COLO668 (cell line): ENCODE measurements at regions not wholly inside any gene's neighbourhood (a gene's known extent, or its start where the extent isn't known, plus 50 kb on each side); places are given as distances from the start of the nearest gene placed in this dataset.

Experiments
- DNase-seq: peaks from one replicate; lab custom pipeline; 2025; ENCODE audit not compliant: unreplicated experiment; lab: John Stamatoyannopoulos, UW

GRCh38 chr3:124434176-124434575 is 296.1 kb upstream of the UMPS start:
- DNase-seq, result no peak

GRCh38 chr3:124435467-124435866 is 294.8 kb upstream of the UMPS start:
- DNase-seq, result no peak

GRCh38 chr3:124438813-124439212 is 291.4 kb upstream of the UMPS start:
- no peak for DNase-seq

- no peak for DNase-seq
These were observed 290.6 kb upstream of the UMPS start for GRCh38 chr3:124439603-124440002.

DNA sequence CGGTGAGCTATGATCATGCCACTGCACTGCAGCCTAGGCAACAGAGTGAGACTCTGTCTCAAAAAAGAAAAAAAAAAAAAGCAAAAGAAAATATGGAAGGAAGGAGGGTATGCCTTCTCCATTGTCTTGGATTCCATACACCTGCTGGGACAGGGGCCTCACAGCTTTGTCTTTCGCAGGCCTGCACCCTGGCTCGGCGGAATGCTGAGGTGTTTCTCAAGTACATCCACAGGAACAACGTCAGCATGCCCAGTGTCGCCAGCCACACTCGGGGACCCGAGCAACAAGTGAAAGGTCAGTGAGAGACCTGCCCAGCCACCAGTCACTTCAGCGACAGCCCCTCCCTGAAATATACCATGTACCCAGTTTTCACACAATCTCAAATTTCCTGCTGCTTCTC is 288.5 kb upstream of the UMPS start:
- no peak for DNase-seq

DNA sequence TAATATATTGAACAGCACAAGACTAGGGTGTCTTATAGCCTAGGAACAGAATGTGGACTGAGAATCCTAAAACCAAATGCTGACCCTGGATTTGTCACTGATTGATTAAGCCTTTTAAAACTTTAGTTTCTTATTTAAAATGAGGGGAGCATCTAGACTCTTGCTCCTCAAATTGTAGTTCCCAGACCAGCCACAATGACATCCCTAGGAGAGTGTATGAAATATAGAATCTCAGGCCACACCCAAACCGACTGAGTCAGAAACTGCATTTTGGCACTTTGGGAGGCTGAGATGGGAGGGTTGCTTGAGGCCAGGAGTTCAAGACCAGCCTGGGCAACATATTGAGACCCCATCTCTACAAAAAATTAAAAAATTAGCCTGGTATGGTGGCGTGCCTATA is 287.8 kb upstream of the UMPS start:
- DNase-seq, result no peak

DNA sequence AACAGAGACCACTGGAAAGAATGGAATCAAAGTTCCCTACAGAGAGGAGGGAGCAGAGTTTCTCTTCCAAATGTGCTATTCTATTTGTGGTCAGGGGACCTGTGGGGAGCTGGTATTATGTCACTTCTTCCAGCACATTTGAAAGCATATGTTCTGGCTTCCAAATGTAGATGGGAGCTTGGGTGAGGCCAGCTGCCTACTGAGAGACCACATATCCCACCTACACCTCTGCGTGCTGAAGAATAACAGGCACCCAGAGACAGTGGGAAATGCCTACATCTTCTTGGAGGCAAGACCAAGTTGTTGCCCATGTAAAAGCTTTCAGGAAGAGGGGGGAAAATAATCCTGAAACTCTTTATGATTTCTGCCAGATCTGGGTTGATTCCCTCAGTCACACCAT is 286.8 kb upstream of the UMPS start:
- no peak for DNase-seq

- no peak for DNase-seq
These were observed 286.2 kb upstream of the UMPS start for GRCh38 chr3:124444075-124444474.

DNA sequence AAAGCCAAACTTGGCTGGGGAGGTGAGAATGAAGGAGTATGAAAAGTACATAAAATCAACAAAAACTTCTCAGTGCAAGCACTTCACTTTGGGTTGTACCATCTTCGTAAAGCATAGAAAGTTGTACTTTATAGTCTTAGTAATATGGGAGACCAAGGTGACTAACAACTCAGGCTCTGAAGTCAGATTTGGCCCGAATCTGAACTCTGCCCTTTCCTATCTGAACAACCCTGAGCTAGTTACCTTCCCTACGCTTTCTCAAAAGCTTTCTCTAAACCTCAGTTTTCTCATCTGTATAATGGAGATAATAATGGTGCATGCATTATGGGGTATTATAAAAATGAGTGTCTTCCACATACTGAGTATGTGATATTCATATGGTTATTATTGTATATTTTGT is 285.4 kb upstream of the UMPS start:
- DNase-seq, result no peak

GRCh38 chr3:124447845-124448244 is 282.4 kb upstream of the UMPS start:
- no peak for DNase-seq

- DNase-seq, result no peak
These were observed 281.3 kb upstream of the UMPS start for GRCh38 chr3:124448954-124449353.

GRCh38 chr3:124450366-124450765 is 279.9 kb upstream of the UMPS start:
- DNase-seq, result no peak

GRCh38 chr3:124451630-124452317 is 278.5 kb upstream of the UMPS start:
- no peak for DNase-seq

DNA sequence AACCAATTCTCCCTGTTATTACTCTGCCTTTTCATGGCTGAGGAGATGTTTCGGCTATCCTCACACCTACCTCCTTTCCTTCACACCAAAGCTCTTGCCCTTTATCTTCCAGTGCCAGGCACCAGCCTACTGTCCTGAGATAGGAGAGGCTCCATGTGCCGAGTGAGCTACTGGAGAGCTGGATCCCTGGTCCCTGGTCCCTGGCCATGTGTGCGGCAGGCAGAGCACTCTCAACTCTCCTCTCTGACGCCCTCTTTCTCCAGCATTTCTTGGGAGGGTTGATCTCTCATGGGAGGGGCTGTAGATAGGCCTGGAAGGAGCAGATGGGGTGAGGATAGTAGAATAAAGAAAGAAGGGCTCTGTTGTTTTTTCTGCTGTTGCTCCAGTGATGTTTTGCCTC is 277.1 kb upstream of the UMPS start:
- DNase-seq, result no peak

DNA sequence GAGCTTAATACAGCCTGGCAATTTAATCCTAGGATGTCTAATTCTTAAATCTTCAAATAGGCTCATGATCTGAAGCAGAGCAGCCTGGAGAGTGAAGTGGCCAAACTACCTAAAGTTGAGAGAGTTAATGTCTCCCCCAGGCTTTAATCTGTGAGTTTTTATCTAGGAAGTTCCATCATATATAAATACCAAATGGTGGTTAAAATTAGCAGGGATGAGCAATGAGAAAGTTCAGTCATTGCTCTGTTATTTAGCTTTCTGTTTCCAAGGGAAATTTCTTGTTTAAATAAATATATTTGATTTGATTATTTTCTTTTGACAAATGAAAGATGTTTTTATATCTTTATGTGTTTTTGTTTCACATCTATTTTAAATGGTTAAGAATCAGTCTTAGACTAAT is 274.4 kb upstream of the UMPS start:
- DNase-seq, result no peak

DNA sequence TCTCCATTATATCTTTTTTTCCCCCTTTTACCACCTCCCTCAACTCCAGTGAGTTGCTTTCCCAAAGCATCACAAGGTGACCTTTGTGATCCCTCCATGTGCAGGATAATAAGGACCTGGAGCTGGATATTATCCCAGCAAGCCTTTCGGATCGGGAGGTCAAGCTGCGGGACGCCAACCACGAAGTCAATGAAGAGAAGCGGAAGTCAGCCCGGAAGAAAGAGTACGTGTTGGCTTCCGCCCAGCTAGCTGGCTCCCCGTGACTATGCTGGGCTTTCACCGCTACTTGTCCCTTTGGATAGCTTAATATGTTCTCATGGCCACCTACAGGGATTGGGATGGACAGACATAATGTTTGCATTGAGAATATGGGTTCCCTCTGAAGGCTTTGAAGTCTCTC is 273.7 kb upstream of the UMPS start:
- DNase-seq, result no peak

DNA sequence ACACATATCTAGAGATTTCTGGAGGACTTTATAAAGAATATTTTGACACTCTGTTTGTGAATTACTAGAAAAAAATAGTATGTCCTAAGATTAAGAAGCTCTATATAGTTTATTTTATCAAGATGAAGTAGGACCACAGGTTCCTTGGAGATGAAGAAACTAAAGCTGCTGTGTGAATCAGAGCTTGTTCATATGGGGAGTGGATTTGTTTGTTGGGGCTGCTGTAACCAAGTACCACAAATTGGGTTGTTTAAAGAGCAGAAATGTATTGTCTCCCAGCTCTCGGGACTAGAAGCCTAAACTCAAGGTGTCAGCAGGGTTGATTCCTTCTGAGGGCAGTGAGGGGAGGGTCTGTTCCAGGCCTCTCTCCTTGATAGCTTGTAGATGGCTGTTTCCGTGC is 270.6 kb upstream of the UMPS start:
- no peak for DNase-seq

DNA sequence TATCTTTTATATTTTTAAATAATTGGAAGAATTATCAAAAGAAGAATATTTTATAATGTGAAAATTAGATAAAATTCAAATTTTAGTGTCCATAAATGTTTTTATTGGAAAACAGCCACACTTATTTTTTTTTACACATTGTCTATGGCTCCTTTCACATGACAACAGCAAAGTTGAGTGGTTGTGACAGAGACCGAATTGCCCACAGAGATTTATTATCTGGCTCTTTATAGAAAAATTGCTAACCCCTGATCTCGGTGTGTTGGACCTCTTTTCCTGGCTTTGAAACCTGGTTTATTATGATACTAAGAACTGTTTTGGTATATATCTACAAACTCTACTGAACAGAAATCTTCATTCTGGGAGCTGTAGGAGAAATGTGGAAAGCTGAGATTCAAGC is 269.1 kb upstream of the UMPS start:
- no peak for DNase-seq

DNA sequence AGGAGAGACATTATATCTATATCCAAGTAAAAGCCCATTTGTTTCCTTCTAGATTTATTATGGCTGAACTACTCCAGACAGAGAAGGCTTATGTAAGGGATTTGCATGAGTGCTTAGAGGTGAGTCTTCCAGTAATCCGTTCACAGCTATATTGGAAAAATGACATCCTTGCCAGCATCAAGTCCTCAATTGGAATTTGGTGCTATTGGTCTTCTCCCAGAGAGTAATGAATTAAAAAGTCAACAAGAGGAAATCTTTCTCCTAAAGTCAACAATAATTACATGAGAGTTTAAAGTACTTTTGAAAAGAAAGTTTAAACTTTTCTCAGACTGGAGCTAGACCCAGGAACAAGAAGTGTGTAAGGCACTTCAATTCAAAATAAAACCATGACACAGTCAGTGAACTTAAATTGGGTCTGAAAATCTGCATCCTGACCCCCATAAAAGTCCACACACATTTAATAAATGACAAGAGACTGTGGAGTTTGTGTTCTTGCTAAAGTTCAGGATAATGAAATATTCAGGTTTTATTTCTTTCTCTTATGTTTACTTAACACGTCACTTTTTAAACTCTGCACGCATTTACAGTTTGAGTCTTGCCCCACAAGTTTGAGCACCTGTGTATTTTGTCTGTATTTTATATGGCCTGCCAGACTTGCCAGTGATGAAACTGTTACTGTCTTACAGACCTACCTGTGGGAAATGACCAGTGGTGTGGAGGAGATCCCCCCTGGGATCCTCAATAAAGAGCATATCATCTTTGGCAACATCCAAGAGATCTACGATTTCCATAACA is 268.2 kb upstream of the UMPS start:
- no peak for DNase-seq

DNA sequence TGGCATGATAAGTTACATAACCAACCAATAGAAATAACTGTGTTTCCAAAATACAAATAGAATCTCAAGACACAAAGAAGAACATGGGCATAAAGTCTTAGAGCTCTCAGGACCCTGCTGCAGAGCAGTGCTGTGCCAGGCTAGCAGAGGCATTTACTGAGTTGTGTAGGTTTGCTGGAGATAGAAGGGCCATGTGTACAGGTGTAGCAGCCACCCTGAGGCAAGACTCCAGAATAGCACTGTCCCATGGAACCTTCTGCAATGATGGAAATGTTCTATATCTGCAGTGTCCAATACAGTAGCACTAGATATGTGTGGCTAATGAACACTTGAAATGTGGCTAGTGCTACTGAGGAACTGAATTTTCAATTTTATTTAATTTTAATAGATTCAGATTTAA is 267.0 kb upstream of the UMPS start:
- DNase-seq, result peak; percentile 1

DNA sequence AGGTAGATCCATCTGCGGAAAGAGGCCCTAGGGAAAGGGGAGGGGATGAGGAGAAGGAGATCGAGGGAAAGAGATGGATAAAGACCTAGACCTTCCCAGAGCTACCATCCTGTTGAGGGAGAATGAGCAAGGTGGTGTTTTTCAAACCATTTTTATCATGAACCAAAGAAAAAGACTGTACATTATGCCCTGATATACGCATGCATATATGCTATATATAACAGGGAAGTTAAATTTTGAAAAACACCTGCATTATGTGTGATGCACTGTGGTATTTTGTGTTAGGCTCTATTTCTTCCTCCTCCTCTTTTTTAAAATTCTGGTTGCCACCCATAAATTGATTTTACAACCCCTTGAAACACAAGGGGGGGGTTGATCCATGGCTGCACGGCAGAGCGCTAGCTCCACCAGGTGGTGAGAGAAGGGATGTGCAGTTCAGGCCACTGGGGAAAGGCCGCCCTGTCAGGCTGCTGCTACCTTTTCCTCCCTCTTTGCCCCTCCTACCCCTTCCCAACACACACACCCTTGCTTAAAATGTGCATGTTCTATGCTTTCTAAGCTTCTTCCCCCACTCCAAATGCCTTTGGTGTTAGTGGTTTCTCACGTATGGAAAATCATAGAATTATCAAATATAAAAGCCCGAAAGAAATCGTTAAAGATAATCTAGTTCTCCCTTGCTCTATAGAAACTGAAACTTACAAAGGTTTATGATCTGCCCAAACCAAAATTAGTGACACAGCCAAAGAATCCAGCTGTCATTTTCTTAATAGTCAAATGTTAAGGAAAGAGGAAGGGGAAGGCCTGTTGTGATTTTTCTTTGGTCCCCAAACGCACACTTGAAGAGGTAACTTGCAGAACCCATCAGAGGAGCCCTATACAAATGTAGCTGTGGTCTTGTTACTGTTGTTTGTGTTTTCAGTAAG is 262.0 kb upstream of the UMPS start:
- peak; percentile 44 for DNase-seq

DNA sequence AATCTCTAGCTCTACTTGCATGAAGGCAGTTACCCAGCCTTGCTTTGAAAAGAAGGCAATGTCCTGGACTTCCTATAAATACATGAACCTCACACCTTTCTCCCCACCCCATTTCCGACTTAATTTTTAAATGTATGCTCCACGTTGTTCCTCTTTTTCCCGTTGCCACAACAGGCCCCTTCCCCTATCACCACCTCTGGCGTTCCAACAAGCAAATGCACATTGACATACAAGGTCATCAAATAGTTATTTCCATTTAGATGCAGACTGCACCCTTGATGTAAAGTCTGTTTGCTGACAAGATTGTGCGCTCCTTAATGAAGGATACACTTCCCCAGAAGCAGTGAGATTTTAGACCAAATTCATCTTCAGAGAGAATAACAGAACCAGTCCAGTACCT is 260.7 kb upstream of the UMPS start:
- DNase-seq, result no peak
